HL-60 (cell line): ENCODE measurements at regions not wholly inside any gene's neighbourhood (a gene's known extent, or its start where the extent isn't known, plus 50 kb on each side); places are given as distances from the start of the nearest gene placed in this dataset.

ENCODE experiments used
- DNase-seq, 2 experiments: peaks; one replicate each; pipeline ENCODE4 v3.0.0-alpha.2; 2010 to 2020; ENCODE audit warnings: low read depth in 1 of 2, low spot score in 1 of 2
- H3K27ac ChIP-seq: fragments of 250-450 bp; sonication (Bioruptor Pico); replicated peaks from 2 replicates; pipeline ENCODE4 v1.5.1; 2020; ENCODE audit warnings: mild to moderate bottlenecking, moderate library complexity
- H3K27me3 ChIP-seq: fragments of 250-450 bp; sonication (Bioruptor Pico); 2 replicates; pipeline ENCODE4 v1.5.1; 2021; ENCODE audit warnings: mild to moderate bottlenecking, moderate library complexity; ENCODE audit not compliant: insufficient read depth, poor library complexity, severe bottlenecking
- H3K4me3 ChIP-seq: replicated peaks from 2 replicates; pipeline ENCODE4 v1.5.1; 2011; ENCODE audit warnings: mild to moderate bottlenecking, control low read depth, low read length; ENCODE audit not compliant: insufficient read depth
- GABPA ChIP-seq: IDR thresholded peaks from 2 replicates; pipeline ENCODE4 v1.6.1; 2012; ENCODE audit warnings: low read depth
- POLR2AphosphoS5 ChIP-seq: IDR thresholded peaks from 2 replicates; pipeline ENCODE4 v1.6.1; 2012; ENCODE audit warnings: low read depth
- SPI1 ChIP-seq: IDR thresholded peaks from 2 replicates; pipeline ENCODE4 v1.6.1; 2012; ENCODE audit warnings: low read depth, mild to moderate bottlenecking, borderline replicate concordance
- TF ChIP-seq, protein P1 (sequence below): IDR thresholded peaks from 2 replicates; pipeline ENCODE4 v1.6.1; 2012; ENCODE audit warnings: low read depth; ENCODE audit not compliant: insufficient replicate concordance
- TF ChIP-seq, protein P2 (sequence below): IDR thresholded peaks from one replicate; pipeline ENCODE4 v1.5.1; 2011; ENCODE audit warnings: low read length, control low read depth, inconsistent platforms; ENCODE audit not compliant: insufficient read depth

DNA sequence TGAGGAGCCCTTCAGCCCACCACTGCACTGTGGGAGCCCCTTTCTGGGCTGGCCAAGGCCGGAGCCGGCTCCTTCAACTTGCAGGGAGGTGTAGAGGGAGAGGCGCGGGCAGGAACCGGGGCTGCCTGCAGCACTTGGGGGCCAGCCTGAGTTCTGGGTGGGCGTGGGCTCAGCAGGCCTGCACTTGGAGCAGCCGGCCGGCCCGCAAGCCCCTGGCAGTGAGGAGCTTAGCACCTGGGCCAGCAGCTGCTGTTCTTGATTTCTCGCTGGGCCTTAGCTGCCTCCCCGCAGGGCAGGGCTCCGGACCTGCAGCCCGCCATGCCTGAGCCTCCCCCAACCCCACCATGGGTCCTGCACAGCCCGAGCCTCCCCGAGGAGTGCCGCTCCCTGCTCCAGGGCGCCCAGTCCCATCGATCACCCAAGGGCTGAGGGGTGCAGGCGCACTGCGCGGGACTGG lies 101.7 kb upstream of the ADGRB3 start:
- Histone ChIP-seq H3K27ac (no peak overlapping the region), H3K27me3 (no peaks in the 10 kb centered on the region), H3K4me3 (no peak overlapping the region)
- DNase-seq, result no peak
- no peak for TF ChIP-seq SPI1

DNA sequence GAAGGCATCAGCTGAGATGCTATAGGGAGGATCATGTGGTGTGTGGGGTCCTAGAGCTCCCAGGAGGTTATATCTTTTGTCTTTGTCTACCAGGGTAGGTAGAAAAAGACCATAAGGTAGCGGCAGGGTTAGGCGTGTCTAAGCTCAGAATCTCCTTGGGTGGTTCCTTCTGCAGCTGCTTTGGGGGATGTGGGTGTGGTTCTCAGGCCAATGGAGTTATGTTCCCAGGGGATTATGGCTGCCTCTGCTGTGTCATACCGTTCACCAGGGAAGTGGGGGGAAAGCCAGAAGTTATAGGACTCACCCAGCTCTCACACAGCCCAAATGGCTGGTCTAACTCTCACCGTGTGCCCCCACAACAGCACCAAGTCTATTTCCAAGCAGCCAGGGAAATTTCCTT lies 107.4 kb upstream of the ADGRB3 start:
- no peak for DNase-seq
- Histone ChIP-seq H3K4me3 (no peak overlapping the region), H3K27ac (no peak overlapping the region), H3K27me3 (no peaks in the 10 kb centered on the region)
- TF ChIP-seq POLR2AphosphoS5 (no peak), GABPA (no peak), SPI1 (no peak)
- TF ChIP-seq, protein P1, sequence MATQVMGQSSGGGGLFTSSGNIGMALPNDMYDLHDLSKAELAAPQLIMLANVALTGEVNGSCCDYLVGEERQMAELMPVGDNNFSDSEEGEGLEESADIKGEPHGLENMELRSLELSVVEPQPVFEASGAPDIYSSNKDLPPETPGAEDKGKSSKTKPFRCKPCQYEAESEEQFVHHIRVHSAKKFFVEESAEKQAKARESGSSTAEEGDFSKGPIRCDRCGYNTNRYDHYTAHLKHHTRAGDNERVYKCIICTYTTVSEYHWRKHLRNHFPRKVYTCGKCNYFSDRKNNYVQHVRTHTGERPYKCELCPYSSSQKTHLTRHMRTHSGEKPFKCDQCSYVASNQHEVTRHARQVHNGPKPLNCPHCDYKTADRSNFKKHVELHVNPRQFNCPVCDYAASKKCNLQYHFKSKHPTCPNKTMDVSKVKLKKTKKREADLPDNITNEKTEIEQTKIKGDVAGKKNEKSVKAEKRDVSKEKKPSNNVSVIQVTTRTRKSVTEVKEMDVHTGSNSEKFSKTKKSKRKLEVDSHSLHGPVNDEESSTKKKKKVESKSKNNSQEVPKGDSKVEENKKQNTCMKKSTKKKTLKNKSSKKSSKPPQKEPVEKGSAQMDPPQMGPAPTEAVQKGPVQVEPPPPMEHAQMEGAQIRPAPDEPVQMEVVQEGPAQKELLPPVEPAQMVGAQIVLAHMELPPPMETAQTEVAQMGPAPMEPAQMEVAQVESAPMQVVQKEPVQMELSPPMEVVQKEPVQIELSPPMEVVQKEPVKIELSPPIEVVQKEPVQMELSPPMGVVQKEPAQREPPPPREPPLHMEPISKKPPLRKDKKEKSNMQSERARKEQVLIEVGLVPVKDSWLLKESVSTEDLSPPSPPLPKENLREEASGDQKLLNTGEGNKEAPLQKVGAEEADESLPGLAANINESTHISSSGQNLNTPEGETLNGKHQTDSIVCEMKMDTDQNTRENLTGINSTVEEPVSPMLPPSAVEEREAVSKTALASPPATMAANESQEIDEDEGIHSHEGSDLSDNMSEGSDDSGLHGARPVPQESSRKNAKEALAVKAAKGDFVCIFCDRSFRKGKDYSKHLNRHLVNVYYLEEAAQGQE, result no peak
- TF ChIP-seq, protein P2, sequence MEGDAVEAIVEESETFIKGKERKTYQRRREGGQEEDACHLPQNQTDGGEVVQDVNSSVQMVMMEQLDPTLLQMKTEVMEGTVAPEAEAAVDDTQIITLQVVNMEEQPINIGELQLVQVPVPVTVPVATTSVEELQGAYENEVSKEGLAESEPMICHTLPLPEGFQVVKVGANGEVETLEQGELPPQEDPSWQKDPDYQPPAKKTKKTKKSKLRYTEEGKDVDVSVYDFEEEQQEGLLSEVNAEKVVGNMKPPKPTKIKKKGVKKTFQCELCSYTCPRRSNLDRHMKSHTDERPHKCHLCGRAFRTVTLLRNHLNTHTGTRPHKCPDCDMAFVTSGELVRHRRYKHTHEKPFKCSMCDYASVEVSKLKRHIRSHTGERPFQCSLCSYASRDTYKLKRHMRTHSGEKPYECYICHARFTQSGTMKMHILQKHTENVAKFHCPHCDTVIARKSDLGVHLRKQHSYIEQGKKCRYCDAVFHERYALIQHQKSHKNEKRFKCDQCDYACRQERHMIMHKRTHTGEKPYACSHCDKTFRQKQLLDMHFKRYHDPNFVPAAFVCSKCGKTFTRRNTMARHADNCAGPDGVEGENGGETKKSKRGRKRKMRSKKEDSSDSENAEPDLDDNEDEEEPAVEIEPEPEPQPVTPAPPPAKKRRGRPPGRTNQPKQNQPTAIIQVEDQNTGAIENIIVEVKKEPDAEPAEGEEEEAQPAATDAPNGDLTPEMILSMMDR, result no peak

DNA sequence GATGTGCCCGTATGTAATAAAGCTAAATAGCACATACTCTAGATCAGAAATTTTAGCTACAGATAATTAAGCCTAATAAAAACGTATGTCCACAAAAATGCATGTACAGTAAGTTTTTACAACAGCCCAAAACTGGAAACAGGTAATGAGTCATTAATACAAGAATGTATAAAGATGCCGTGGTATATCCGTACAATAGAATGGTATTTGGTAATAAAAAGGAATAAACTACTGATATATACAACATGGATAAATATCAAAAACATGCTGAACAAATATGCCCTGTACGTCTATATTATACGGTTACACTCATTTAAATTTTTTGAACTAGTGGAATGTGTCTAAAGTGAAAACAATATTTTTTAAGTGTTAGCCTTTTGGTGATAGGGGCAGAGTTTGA lies 128.2 kb upstream of the ADGRB3 start:
- TF ChIP-seq SPI1 (no peak), GABPA (no peak), POLR2AphosphoS5 (no peak)
- TF ChIP-seq, protein P1, result no peak
- TF ChIP-seq, protein P2, result no peak
- Histone ChIP-seq H3K4me3 (no peak overlapping the region), H3K27ac (no peak overlapping the region), H3K27me3 (no peaks in the 10 kb centered on the region)
- no peak for DNase-seq

DNA sequence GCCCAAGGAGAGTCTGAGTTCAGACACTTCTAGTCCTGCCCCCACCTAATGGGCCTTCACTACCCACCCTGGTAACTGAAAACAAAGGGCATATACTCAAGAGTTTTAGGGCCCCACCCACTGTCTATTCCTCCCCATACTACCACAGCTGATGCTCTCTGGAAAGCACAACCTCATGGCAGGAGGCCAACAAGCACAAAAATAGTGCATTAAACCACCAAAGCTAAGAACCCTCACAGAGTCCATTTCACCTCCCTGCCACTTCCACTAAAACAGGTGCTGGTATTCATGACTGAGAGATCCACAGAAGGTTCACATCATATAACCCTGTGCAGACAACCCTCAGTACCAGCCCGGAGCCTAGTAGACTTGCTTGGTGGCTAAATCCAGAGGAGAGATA lies 132.1 kb upstream of the ADGRB3 start:
- Histone ChIP-seq H3K27ac (no peak overlapping the region), H3K27me3 (no peaks in the 10 kb centered on the region), H3K4me3 (no peak overlapping the region)
- TF ChIP-seq POLR2AphosphoS5, result no peak
- no peak for TF ChIP-seq GABPA
- TF ChIP-seq SPI1, result no peak
- TF ChIP-seq, protein P1, result no peak
- TF ChIP-seq, protein P2, result no peak
- no peak for DNase-seq
